GM12874 (cell line): ENCODE measurements at regions not wholly inside any gene's neighbourhood (a gene's known extent, or its start where the extent isn't known, plus 50 kb on each side); places are given as distances from the start of the nearest gene placed in this dataset.

ENCODE experiments used
- CTCF ChIP-seq: IDR thresholded peaks from 2 replicates; pipeline ENCODE4 v1.5.1; 2011; ENCODE audit warnings: low read depth, mild to moderate bottlenecking, control low read depth, low read length, moderate library complexity; ENCODE audit not compliant: insufficient read depth

DNA sequence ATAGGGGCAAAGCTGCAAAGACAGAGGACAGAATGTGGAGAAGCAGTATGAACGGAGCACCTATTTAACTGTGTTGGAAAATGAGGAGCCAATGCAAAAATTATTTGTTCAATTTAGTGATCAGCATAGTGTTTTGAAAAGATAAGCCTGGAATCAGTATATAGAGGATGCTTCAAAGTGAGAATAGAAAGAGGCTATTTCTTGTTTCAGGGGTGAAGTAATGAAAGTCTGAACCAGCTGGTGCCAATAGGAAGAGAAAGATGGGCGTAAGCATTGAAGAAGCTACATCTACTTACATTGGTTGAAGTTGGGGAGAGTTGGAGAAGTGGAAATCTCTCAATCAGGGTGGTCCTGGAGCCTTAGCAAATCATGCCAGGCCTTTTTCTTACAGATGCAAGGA, 77.3 kb upstream of the SLC38A4 start:
- no peak for TF ChIP-seq CTCF

DNA sequence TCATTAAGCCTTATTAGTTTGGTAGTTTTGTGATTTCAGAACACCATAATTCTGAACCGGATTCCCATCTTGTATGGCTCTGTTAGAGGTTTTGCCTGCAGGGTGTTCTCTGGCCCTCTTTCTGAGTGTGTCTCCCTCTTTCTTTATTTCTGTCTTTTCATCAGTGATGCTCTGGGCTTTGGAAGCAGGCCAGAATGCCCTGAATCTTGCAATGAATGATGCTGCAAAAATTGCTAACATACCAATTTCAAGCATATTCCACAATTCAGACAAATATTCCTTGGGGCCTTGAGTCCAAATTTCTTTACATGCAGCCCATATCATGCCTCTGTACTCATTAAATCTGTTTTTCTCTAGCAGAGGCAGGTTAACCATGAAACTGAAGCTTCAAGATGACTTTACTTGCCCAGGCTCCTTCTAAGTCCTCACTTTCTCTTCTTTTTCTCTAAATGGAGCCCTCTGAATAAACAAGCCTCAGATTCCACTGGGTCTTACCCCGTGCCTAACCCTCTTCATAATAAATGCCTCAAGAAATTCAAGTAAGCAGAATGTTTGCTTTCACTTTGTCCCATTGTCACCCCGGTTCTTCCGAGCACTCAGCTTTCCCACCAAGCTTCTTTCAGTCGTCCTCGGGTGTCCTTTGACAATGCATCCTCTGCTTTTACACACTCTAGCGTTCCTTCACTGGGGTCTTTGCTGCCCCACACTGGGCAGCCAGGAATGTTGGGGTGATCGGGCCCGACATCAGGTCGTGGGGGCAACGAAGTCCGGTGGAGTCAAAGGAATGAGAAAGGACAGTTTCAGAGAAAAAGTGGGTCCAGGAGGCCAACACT, 78.8 kb upstream of the SLC38A4 start:
- no peak for TF ChIP-seq CTCF

DNA sequence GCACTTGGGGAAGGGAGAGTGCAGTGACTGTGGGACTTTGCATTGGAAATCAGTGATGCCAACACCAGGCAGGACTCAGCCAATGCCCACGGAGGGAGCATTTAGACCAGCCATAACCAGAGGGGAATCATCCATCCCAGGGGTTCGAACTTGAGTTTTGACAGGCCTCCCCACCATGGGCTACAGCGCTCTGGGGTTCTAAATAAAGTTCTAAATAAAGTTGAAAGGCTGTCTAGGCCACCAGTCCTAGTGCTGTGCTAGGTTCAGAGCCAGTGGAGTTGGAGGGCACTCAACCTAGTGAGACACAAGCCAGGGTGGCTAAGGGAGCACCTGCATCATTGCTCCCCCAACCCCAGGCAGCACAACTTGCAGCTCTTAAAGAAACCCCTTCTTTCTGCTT, 82.0 kb upstream of the SLC38A4 start:
- TF ChIP-seq CTCF, result no peak

DNA sequence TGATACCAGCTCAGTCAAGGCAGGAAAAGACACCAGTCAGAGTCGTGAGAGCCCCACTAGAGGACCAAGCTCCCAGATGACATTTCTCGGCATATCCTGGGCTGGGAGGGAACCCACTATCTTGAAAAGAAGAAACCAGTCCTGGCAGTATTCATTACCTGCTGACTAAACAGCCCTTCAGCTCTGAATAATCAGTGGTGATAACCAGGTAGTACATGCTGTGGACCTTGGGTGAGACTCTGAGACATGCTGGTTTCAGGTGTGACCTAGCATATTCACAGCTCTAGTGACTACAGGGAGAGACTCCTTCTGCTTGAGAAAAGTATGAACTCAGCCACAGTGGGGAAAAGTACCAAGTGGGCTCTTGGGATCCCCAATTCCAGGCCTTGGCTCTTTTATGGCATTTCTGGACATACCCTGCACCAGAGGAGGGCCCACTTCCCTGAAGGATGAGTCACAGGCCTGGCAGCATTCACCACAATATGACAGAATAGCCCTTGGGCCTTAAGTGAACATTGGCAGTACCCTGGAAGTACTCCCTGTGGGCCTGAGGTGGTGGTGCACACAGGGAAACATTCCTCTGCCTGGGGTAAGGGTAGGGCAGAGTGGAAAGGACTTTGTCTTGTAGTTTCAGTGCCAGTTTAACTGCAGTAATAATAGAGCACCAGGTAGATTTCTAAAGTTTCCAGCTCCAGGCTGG, 82.6 kb upstream of the SLC38A4 start:
- no peak for TF ChIP-seq CTCF

- no peak for TF ChIP-seq CTCF
Measured at GRCh38 chr12:46908936-46909635, 83.3 kb upstream of the SLC38A4 start.

DNA sequence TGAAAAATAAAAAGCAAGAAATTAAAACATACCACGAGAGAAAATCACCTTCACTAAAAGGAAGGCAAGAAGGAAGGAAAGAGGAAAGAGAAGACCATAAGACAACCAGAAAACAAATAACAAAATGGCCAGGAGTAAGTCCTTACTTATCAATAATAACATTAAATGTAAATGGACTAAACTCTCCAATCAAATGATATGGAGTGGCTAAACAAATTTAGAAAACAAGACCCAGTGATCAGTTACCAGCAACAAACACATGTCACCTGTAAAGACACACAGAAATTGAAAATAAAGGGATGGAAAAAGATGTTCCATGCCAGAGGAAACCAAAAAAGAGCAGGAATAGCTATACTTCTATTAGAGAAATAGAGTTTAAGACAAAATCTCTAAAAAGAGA, 85.0 kb upstream of the SLC38A4 start:
- TF ChIP-seq CTCF, result no peak

- no peak for TF ChIP-seq CTCF
Measured at GRCh38 chr12:46914336-46914735, 88.5 kb upstream of the SLC38A4 start.
